ENCODE measurements at regions not wholly inside any gene's neighbourhood (a gene's known extent, or its start where the extent isn't known, plus 50 kb on each side); places are given as distances from the start of the nearest gene placed in this dataset.

GRCh38 chr2:48043746-48044145 is 137.4 kb upstream of the FBXO11 start:
- TF ChIP-seq CTCF (conservative IDR thresholded peaks at IDR 0.05 in 1 of 2, IDR thresholded peaks at IDR 0.05 in 1 of 2; ENCODE audit: low read depth in 1 of 2, low read length in 2 of 2) (no peak), EZH2 (IDR thresholded peaks at IDR 0.05; ENCODE audit: low read length, missing control alignments) (no peak)
